ENCODE measurements at regions not wholly inside any gene's neighbourhood (a gene's known extent, or its start where the extent isn't known, plus 50 kb on each side); places are given as distances from the start of the nearest gene placed in this dataset.

GRCh38 chr2:215805493-215805892 lies 207.9 kb downstream of the MREG start:
- TF ChIP-seq CTCF (IDR thresholded peaks at IDR 0.05; ENCODE audit: poor library complexity, severe bottlenecking) (no peak), RAD21 (conservative IDR thresholded peaks at IDR 0.05) (no peak), POLR2AphosphoS5 (IDR thresholded peaks at IDR 0.05) (no peak), EZH2 (IDR thresholded peaks at IDR 0.05; ENCODE audit: borderline replicate concordance, insufficient read depth, low read length, poor library complexity, severe bottlenecking) (no peak), SMC3 (conservative IDR thresholded peaks at IDR 0.05; ENCODE audit: poor library complexity) (no peak), EP300 (conservative IDR thresholded peaks at IDR 0.05; ENCODE audit: poor library complexity, severe bottlenecking) (no peak)

All from neural cell (in vitro differentiated cells).